ENCODE measurements at regions not wholly inside any gene's neighbourhood (a gene's known extent, or its start where the extent isn't known, plus 50 kb on each side); places are given as distances from the start of the nearest gene placed in this dataset.

DNA sequence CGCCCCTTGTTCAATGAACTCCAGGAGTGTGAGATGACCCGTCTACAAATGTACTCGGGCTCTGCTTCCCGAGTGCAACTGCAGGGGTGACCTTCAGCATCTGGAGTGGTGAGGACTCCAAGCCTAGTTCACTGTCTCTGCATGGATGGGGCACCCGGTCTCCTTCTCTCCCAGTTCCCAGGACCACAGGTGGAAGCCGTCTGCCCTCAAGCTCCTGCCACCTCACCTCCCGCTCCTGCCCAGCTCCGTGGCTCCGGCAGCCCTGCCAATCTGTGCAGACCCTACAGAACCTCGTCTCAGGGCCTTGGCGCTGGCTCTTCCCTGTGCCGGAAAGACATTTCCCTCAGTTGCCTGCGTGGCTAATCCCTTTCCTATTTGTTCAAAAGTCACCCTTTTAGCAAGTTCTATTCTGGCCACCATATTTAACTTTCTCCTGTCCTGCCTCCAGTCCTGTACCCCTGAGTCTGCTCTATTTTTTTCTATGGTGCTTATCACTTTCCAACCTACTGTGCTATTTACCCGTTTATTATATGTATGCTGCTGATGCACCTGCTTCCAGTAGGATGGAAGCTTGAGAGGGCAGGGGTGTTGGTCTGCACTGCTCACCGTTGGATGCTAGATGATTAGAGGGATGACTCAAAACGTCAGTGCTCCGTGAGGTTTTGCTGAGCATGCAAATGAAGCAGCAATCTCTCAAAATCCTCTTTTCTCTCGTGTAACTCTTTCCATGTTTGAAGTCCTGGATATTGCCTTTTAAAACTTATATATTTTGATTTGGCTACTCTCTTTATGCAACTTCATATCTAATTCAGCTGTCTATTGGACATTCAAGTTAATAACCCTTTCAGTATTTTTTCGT is 641.4 kb downstream of the ACTR3B start:
- whole genome bisulfite sequencing (ENCODE audit: extremely low coverage, insufficient coverage, low lambda C conversion rate) = no CpG with 5 or more reads among the region's 19 CpGs
- H3K27ac ChIP-seq (ENCODE audit: low read depth, low read length) = no peak overlapping the region
- H2AK5ac ChIP-seq (ENCODE audit: low read length) = no peak overlapping the region
- H2BK5ac ChIP-seq (ENCODE audit: low read length) = no peak overlapping the region
- no peaks in the 10 kb centered on the region for H3K4me1 ChIP-seq (ENCODE audit: control insufficient read depth, low read depth, low read length)
- no peaks in the 10 kb centered on the region for H3K27me3 ChIP-seq (ENCODE audit: insufficient read depth, low read length, poor library complexity)
- no peak overlapping the region for H3K56ac ChIP-seq (ENCODE audit: low read length)
- H3K79me2 ChIP-seq (ENCODE audit: control insufficient read depth, insufficient read depth, low read length) = no peaks in the 10 kb centered on the region
- no peak overlapping the region for H3K4me2 ChIP-seq (ENCODE audit: low read length)
- no peak overlapping the region for H3K18ac ChIP-seq (ENCODE audit: low read length)
- H3K36me3 ChIP-seq (ENCODE audit: control insufficient read depth, insufficient read depth, low read length) = no peaks in the 10 kb centered on the region
- H3K4me3 ChIP-seq (ENCODE audit: low read length) = no peak overlapping the region
- H3K23ac ChIP-seq (ENCODE audit: low read length) = no peak overlapping the region
- H3K4ac ChIP-seq (ENCODE audit: low read depth, low read length) = no peak overlapping the region
- no peaks in the 10 kb centered on the region for H3K79me1 ChIP-seq (ENCODE audit: low read length)
- DNase-seq = no peak
- H2BK120ac ChIP-seq (ENCODE audit: low read depth, low read length) = no peak overlapping the region
- no peak overlapping the region for H4K5ac ChIP-seq (ENCODE audit: low read length)
- H3K9ac ChIP-seq (ENCODE audit: low read length) = no peak overlapping the region
- H2BK15ac ChIP-seq (replicated peaks; ENCODE audit: low read depth) = no peak overlapping the region
- H4K8ac ChIP-seq (ENCODE audit: low read depth, low read length) = no peak overlapping the region

GRCh38 chr7:153401795-153402720 is 642.5 kb downstream of the ACTR3B start:
- H3K4me1 ChIP-seq (ENCODE audit: control insufficient read depth, low read depth, low read length) = no peaks in the 10 kb centered on the region
- no peak overlapping the region for H3K23ac ChIP-seq (ENCODE audit: low read length)
- no peak overlapping the region for H3K4ac ChIP-seq (ENCODE audit: low read depth, low read length)
- H2BK15ac ChIP-seq (replicated peaks; ENCODE audit: low read depth) = no peak overlapping the region
- H4K8ac ChIP-seq (ENCODE audit: low read depth, low read length) = no peak overlapping the region
- no peak overlapping the region for H2AK5ac ChIP-seq (ENCODE audit: low read length)
- no peaks in the 10 kb centered on the region for H3K79me1 ChIP-seq (ENCODE audit: low read length)
- H3K27me3 ChIP-seq (ENCODE audit: insufficient read depth, low read length, poor library complexity) = no peaks in the 10 kb centered on the region
- no peak overlapping the region for H3K27ac ChIP-seq (ENCODE audit: low read depth, low read length)
- no peak overlapping the region for H3K56ac ChIP-seq (ENCODE audit: low read length)
- H3K9ac ChIP-seq (ENCODE audit: low read length) = no peak overlapping the region
- H3K4me3 ChIP-seq (ENCODE audit: low read length) = no peak overlapping the region
- H3K4me2 ChIP-seq (ENCODE audit: low read length) = no peak overlapping the region
- no peak overlapping the region for H3K18ac ChIP-seq (ENCODE audit: low read length)
- no peaks in the 10 kb centered on the region for H3K36me3 ChIP-seq (ENCODE audit: control insufficient read depth, insufficient read depth, low read length)
- no peak overlapping the region for H4K5ac ChIP-seq (ENCODE audit: low read length)
- DNase-seq = no peak
- H2BK5ac ChIP-seq (ENCODE audit: low read length) = no peak overlapping the region
- no peak overlapping the region for H2BK120ac ChIP-seq (ENCODE audit: low read depth, low read length)
- 100% methylated on average over 1 of the region's 9 CpGs for WGBS (ENCODE audit: extremely low coverage, insufficient coverage, low lambda C conversion rate)
- no peaks in the 10 kb centered on the region for H3K79me2 ChIP-seq (ENCODE audit: control insufficient read depth, insufficient read depth, low read length)

GRCh38 chr7:153402721-153403541 is 643.4 kb downstream of the ACTR3B start:
- no peak overlapping the region for H3K4ac ChIP-seq (ENCODE audit: low read depth, low read length)
- no peaks in the 10 kb centered on the region for H3K36me3 ChIP-seq (ENCODE audit: control insufficient read depth, insufficient read depth, low read length)
- H4K5ac ChIP-seq (ENCODE audit: low read length) = no peak overlapping the region
- H4K8ac ChIP-seq (ENCODE audit: low read depth, low read length) = no peak overlapping the region
- no peaks in the 10 kb centered on the region for H3K79me2 ChIP-seq (ENCODE audit: control insufficient read depth, insufficient read depth, low read length)
- H3K23ac ChIP-seq (ENCODE audit: low read length) = no peak overlapping the region
- no peak overlapping the region for H3K4me2 ChIP-seq (ENCODE audit: low read length)
- H3K56ac ChIP-seq (ENCODE audit: low read length) = no peak overlapping the region
- no peaks in the 10 kb centered on the region for H3K27me3 ChIP-seq (ENCODE audit: insufficient read depth, low read length, poor library complexity)
- H3K9ac ChIP-seq (ENCODE audit: low read length) = no peak overlapping the region
- no peak overlapping the region for H2BK15ac ChIP-seq (replicated peaks; ENCODE audit: low read depth)
- no peak for DNase-seq
- no peak overlapping the region for H2AK5ac ChIP-seq (ENCODE audit: low read length)
- no CpG with 5 or more reads among the region's 7 CpGs for WGBS (ENCODE audit: extremely low coverage, insufficient coverage, low lambda C conversion rate)
- no peaks in the 10 kb centered on the region for H3K79me1 ChIP-seq (ENCODE audit: low read length)
- H3K4me3 ChIP-seq (ENCODE audit: low read length) = no peak overlapping the region
- H3K4me1 ChIP-seq (ENCODE audit: control insufficient read depth, low read depth, low read length) = no peaks in the 10 kb centered on the region
- H2BK5ac ChIP-seq (ENCODE audit: low read length) = no peak overlapping the region
- no peak overlapping the region for H2BK120ac ChIP-seq (ENCODE audit: low read depth, low read length)
- no peak overlapping the region for H3K18ac ChIP-seq (ENCODE audit: low read length)
- H3K27ac ChIP-seq (ENCODE audit: low read depth, low read length) = no peak overlapping the region

- no peak overlapping the region for H4K5ac ChIP-seq (ENCODE audit: low read length)
- H3K4me2 ChIP-seq (ENCODE audit: low read length) = no peak overlapping the region
- no peaks in the 10 kb centered on the region for H3K79me2 ChIP-seq (ENCODE audit: control insufficient read depth, insufficient read depth, low read length)
- no peak for DNase-seq
- no peak overlapping the region for H3K9ac ChIP-seq (ENCODE audit: low read length)
- WGBS (ENCODE audit: extremely low coverage, insufficient coverage, low lambda C conversion rate) = no CpG with 5 or more reads among the region's 2 CpGs
- H2AK5ac ChIP-seq (ENCODE audit: low read length) = no peak overlapping the region
- H3K36me3 ChIP-seq (ENCODE audit: control insufficient read depth, insufficient read depth, low read length) = no peaks in the 10 kb centered on the region
- no peak overlapping the region for H3K56ac ChIP-seq (ENCODE audit: low read length)
- no peak overlapping the region for H2BK5ac ChIP-seq (ENCODE audit: low read length)
- no peak overlapping the region for H3K18ac ChIP-seq (ENCODE audit: low read length)
- H3K27ac ChIP-seq (ENCODE audit: low read depth, low read length) = no peak overlapping the region
- no peak overlapping the region for H3K4me3 ChIP-seq (ENCODE audit: low read length)
- H2BK120ac ChIP-seq (ENCODE audit: low read depth, low read length) = no peak overlapping the region
- no peak overlapping the region for H2BK15ac ChIP-seq (replicated peaks; ENCODE audit: low read depth)
- no peaks in the 10 kb centered on the region for H3K4me1 ChIP-seq (ENCODE audit: control insufficient read depth, low read depth, low read length)
- no peak overlapping the region for H4K8ac ChIP-seq (ENCODE audit: low read depth, low read length)
- H3K27me3 ChIP-seq (ENCODE audit: insufficient read depth, low read length, poor library complexity) = no peaks in the 10 kb centered on the region
- no peak overlapping the region for H3K23ac ChIP-seq (ENCODE audit: low read length)
- H3K79me1 ChIP-seq (ENCODE audit: low read length) = no peaks in the 10 kb centered on the region
- no peak overlapping the region for H3K4ac ChIP-seq (ENCODE audit: low read depth, low read length)
These were observed 644.6 kb downstream of the ACTR3B start for GRCh38 chr7:153404124-153404523.

- no CpG with 5 or more reads among the region's 9 CpGs for WGBS (ENCODE audit: extremely low coverage, insufficient coverage, low lambda C conversion rate)
- H3K27ac ChIP-seq (ENCODE audit: low read depth, low read length) = no peak overlapping the region
- H2BK120ac ChIP-seq (ENCODE audit: low read depth, low read length) = no peak overlapping the region
- no peaks in the 10 kb centered on the region for H3K27me3 ChIP-seq (ENCODE audit: insufficient read depth, low read length, poor library complexity)
- H3K4me1 ChIP-seq (ENCODE audit: control insufficient read depth, low read depth, low read length) = no peaks in the 10 kb centered on the region
- H3K79me2 ChIP-seq (ENCODE audit: control insufficient read depth, insufficient read depth, low read length) = no peaks in the 10 kb centered on the region
- H3K36me3 ChIP-seq (ENCODE audit: control insufficient read depth, insufficient read depth, low read length) = no peaks in the 10 kb centered on the region
- H4K5ac ChIP-seq (ENCODE audit: low read length) = no peak overlapping the region
- H3K56ac ChIP-seq (ENCODE audit: low read length) = no peak overlapping the region
- H2BK5ac ChIP-seq (ENCODE audit: low read length) = no peak overlapping the region
- DNase-seq = no peak
- no peak overlapping the region for H3K4me3 ChIP-seq (ENCODE audit: low read length)
- no peak overlapping the region for H3K9ac ChIP-seq (ENCODE audit: low read length)
- H2AK5ac ChIP-seq (ENCODE audit: low read length) = no peak overlapping the region
- no peak overlapping the region for H3K4me2 ChIP-seq (ENCODE audit: low read length)
- no peak overlapping the region for H3K23ac ChIP-seq (ENCODE audit: low read length)
- H3K18ac ChIP-seq (ENCODE audit: low read length) = no peak overlapping the region
- no peak overlapping the region for H2BK15ac ChIP-seq (replicated peaks; ENCODE audit: low read depth)
- H3K79me1 ChIP-seq (ENCODE audit: low read length) = no peaks in the 10 kb centered on the region
- H4K8ac ChIP-seq (ENCODE audit: low read depth, low read length) = no peak overlapping the region
- H3K4ac ChIP-seq (ENCODE audit: low read depth, low read length) = no peak overlapping the region
These were observed 645.3 kb downstream of the ACTR3B start for GRCh38 chr7:153404781-153405279.

Data from mesendoderm (in vitro differentiated cells).